ENCODE measurements at regions not wholly inside any gene's neighbourhood (a gene's known extent, or its start where the extent isn't known, plus 50 kb on each side); places are given as distances from the start of the nearest gene placed in this dataset.

GRCh38 chr20:23254505-23254904 lies 96.1 kb upstream of the NXT1 start:
- DNase-seq (ENCODE audit: low read depth in 4 of 4, low spot score in 3 of 4), result no peak

- no peak for DNase-seq (ENCODE audit: low read depth in 4 of 4, low spot score in 3 of 4)
These were observed 96.6 kb upstream of the NXT1 start for GRCh38 chr20:23254034-23254433.

GRCh38 chr20:23253524-23253923 lies 97.1 kb upstream of the NXT1 start:
- no peak for DNase-seq (ENCODE audit: low read depth in 4 of 4, low spot score in 3 of 4)

- no peak for DNase-seq (ENCODE audit: low read depth in 4 of 4, low spot score in 3 of 4)
These were observed 98.8 kb upstream of the NXT1 start for GRCh38 chr20:23251779-23252178.

- no peak for DNase-seq (ENCODE audit: low read depth in 4 of 4, low spot score in 3 of 4)
These were observed 101.0 kb upstream of the NXT1 start for GRCh38 chr20:23249541-23249940.

- no peak for DNase-seq (ENCODE audit: low read depth in 4 of 4, low spot score in 3 of 4)
These were observed 102.1 kb upstream of the NXT1 start for GRCh38 chr20:23248461-23248882.

- DNase-seq (ENCODE audit: low read depth in 4 of 4, low spot score in 3 of 4), result no peak
These were observed 103.6 kb upstream of the NXT1 start for GRCh38 chr20:23246717-23247664.

GRCh38 chr20:23245553-23246181 lies 104.9 kb upstream of the NXT1 start:
- DNase-seq (ENCODE audit: low read depth in 4 of 4, low spot score in 3 of 4), result no peak

GRCh38 chr20:23244916-23245552 lies 105.6 kb upstream of the NXT1 start:
- DNase-seq (ENCODE audit: low read depth in 4 of 4, low spot score in 3 of 4), result no peak

- no peak for DNase-seq (ENCODE audit: low read depth in 4 of 4, low spot score in 3 of 4)
These were observed 106.3 kb upstream of the NXT1 start for GRCh38 chr20:23244156-23244915.

GRCh38 chr20:23243791-23244155 lies 106.8 kb upstream of the NXT1 start:
- no peak for DNase-seq (ENCODE audit: low read depth in 4 of 4, low spot score in 3 of 4)

GRCh38 chr20:23242556-23243180 lies 107.9 kb upstream of the NXT1 start:
- DNase-seq (ENCODE audit: low read depth in 4 of 4, low spot score in 3 of 4), result no peak

GRCh38 chr20:23242104-23242503 lies 108.5 kb upstream of the NXT1 start:
- no peak for DNase-seq (ENCODE audit: low read depth in 4 of 4, low spot score in 3 of 4)

GRCh38 chr20:23241416-23241815 lies 109.2 kb upstream of the NXT1 start:
- no peak for DNase-seq (ENCODE audit: low read depth in 4 of 4, low spot score in 3 of 4)

GRCh38 chr20:23240519-23240918 lies 110.1 kb upstream of the NXT1 start:
- DNase-seq (ENCODE audit: low read depth in 4 of 4, low spot score in 3 of 4), result no peak

GRCh38 chr20:23237201-23237600 lies 113.4 kb upstream of the NXT1 start:
- DNase-seq (ENCODE audit: low read depth in 4 of 4, low spot score in 3 of 4), result no peak

- DNase-seq (ENCODE audit: low read depth in 4 of 4, low spot score in 3 of 4), result peak in 3 of 4 donors; percentile 22 to 38 (median 35)
These were observed 115.2 kb upstream of the NXT1 start for GRCh38 chr20:23235173-23236027.

- DNase-seq (ENCODE audit: low read depth in 4 of 4, low spot score in 3 of 4), result no peak
These were observed 116.1 kb upstream of the NXT1 start for GRCh38 chr20:23234311-23235078.

GRCh38 chr20:23233341-23233740 lies 117.2 kb upstream of the NXT1 start:
- DNase-seq (ENCODE audit: low read depth in 4 of 4, low spot score in 3 of 4), result no peak
